ENCODE measurements at regions not wholly inside any gene's neighbourhood (a gene's known extent, or its start where the extent isn't known, plus 50 kb on each side); places are given as distances from the start of the nearest gene placed in this dataset.

DNA sequence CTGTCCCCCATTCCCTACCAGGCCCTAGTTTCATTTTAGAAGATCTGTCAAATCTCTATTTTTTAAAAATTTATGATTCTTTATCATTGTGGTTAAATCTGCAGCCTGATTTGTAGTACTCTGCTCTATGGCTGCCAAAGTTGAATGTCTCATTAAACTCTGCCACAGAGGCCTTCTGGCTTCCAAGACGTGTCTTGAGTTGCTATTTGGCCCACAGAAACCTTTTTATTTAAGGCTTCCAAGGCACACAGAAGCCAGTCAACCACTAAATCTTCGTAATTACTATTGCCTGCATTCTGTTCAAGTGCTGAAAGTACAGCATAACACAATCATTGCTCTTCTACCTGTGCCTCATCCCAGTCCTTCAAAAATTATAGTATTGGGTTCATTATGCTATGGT lies 971.0 kb downstream of the NCAM2 start:
- TF ChIP-seq, protein P1, sequence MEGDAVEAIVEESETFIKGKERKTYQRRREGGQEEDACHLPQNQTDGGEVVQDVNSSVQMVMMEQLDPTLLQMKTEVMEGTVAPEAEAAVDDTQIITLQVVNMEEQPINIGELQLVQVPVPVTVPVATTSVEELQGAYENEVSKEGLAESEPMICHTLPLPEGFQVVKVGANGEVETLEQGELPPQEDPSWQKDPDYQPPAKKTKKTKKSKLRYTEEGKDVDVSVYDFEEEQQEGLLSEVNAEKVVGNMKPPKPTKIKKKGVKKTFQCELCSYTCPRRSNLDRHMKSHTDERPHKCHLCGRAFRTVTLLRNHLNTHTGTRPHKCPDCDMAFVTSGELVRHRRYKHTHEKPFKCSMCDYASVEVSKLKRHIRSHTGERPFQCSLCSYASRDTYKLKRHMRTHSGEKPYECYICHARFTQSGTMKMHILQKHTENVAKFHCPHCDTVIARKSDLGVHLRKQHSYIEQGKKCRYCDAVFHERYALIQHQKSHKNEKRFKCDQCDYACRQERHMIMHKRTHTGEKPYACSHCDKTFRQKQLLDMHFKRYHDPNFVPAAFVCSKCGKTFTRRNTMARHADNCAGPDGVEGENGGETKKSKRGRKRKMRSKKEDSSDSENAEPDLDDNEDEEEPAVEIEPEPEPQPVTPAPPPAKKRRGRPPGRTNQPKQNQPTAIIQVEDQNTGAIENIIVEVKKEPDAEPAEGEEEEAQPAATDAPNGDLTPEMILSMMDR (conservative IDR thresholded peaks at IDR 0.05 in 1 of 2, IDR thresholded peaks at IDR 0.05 in 1 of 2; ENCODE audit: extremely low read depth in 1 of 2, insufficient read depth in 1 of 2, low read depth in 1 of 2, low read length in 2 of 2) = no peak
- no peak for TF ChIP-seq EZH2 (IDR thresholded peaks at IDR 0.05; ENCODE audit: borderline replicate concordance, low read length)

Measured in mammary epithelial cell (primary cell).